Vagina (tissue), 2 donors: ENCODE measurements at regions not wholly inside any gene's neighbourhood (a gene's known extent, or its start where the extent isn't known, plus 50 kb on each side); places are given as distances from the start of the nearest gene placed in this dataset.

Source experiments
- CTCF ChIP-seq, 3 experiments: fragments of 450-650 bp in 2 of 3; fragments of 200-600 bp in 1 of 3; sonication (generic) in 1 of 3; IDR thresholded peaks; one replicate each; pipeline ENCODE4 v1.5.1; 2017 to 2019; ENCODE audit warnings: antibody characterized with exemption in 3 of 3, mild to moderate bottlenecking in 2 of 3, moderate library complexity in 2 of 3
- POLR2A ChIP-seq, 2 donors: fragments of 450-650 bp; IDR thresholded peaks; one replicate each; pipeline ENCODE4 v1.6.1; 2017; ENCODE audit warnings: antibody characterized with exemption in 2 of 2, mild to moderate bottlenecking in 2 of 2, moderate library complexity in 2 of 2
- POLR2AphosphoS5 ChIP-seq, 2 donors: sonication (generic); formaldehyde crosslinking; IDR thresholded peaks; one replicate each; pipeline ENCODE4 v1.9.0; 2017; ENCODE audit warnings: antibody characterized with exemption in 2 of 2, mild to moderate bottlenecking in 2 of 2, low read depth in 1 of 2; ENCODE audit not compliant: insufficient read depth in 1 of 2

- TF ChIP-seq CTCF (IDR thresholded peaks at IDR 0.05) (no peak), POLR2AphosphoS5 (IDR thresholded peaks at IDR 0.05; ENCODE audit: insufficient read depth in 1 of 2, low read depth in 1 of 2) (no peak), POLR2A (IDR thresholded peaks at IDR 0.05) (no peak)
Measured at GRCh38 chr7:41219276-41219675, 483.6 kb downstream of the INHBA start.
